ENCODE measurements at regions not wholly inside any gene's neighbourhood (a gene's known extent, or its start where the extent isn't known, plus 50 kb on each side); places are given as distances from the start of the nearest gene placed in this dataset.

DNA sequence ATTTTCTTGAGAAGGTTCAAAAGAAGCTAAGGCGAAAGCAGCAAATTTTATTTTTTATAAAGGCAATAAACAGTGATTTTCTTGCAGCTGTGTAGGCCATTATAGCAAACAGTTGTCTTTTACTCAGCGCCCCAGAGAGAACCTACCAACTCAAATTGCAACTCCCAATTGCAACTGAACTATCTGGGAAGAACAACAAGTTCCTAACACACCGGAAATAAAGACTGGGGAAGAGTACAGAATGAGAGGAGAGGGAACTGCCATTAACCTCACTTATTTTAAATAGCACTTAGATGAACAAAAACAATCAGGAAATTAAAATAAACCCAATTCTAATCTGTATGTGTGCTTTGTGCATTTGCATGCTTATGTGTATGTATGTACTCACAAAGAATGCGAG, 171.1 kb downstream of the KCTD12 start:
- TF ChIP-seq, protein P1, sequence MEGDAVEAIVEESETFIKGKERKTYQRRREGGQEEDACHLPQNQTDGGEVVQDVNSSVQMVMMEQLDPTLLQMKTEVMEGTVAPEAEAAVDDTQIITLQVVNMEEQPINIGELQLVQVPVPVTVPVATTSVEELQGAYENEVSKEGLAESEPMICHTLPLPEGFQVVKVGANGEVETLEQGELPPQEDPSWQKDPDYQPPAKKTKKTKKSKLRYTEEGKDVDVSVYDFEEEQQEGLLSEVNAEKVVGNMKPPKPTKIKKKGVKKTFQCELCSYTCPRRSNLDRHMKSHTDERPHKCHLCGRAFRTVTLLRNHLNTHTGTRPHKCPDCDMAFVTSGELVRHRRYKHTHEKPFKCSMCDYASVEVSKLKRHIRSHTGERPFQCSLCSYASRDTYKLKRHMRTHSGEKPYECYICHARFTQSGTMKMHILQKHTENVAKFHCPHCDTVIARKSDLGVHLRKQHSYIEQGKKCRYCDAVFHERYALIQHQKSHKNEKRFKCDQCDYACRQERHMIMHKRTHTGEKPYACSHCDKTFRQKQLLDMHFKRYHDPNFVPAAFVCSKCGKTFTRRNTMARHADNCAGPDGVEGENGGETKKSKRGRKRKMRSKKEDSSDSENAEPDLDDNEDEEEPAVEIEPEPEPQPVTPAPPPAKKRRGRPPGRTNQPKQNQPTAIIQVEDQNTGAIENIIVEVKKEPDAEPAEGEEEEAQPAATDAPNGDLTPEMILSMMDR (IDR thresholded peaks at IDR 0.05) = no peak
- no peak for TF ChIP-seq POLR2A (IDR thresholded peaks at IDR 0.05)

Data from ovary (tissue), 3 donors.